Right atrium auricular region (tissue), 2 donors: ENCODE measurements at regions not wholly inside any gene's neighbourhood (a gene's known extent, or its start where the extent isn't known, plus 50 kb on each side); places are given as distances from the start of the nearest gene placed in this dataset.
"Not testable (repeated sequence)": the region's sequence is repeated elsewhere in the genome, so short reads cannot be mapped to it uniquely, and the experiment has no call there.

Source experiments
- DNase-seq: peaks from one replicate; pipeline ENCODE4 v3.0.0-alpha.2; 2019; ENCODE audit warnings: low spot score
- H3K27ac ChIP-seq, 2 donors: fragments of 200-600 bp; sonication (generic); 1 replicate in 1 of 2; 2 replicates in 1 of 2; pipeline ENCODE4 v1.5.1; 2016 to 2019
- H3K27me3 ChIP-seq, 2 donors: fragments of 200-600 bp; sonication (generic); one replicate each; pipeline versions ENCODE4 v1.5.1 to v1.6.0; 2017 to 2019
- H3K36me3 ChIP-seq: fragments of 200-600 bp; sonication (generic); one replicate; pipeline ENCODE4 v1.5.1; 2016
- H3K4me1 ChIP-seq, 2 donors: fragments of 200-600 bp; sonication (generic); one replicate each; pipeline versions ENCODE4 v1.5.1 to v1.6.0; 2017 to 2019
- H3K4me3 ChIP-seq, 2 donors: fragments of 200-600 bp; sonication (generic); 1 replicate in 1 of 2; 2 replicates in 1 of 2; pipeline ENCODE4 v1.5.1; 2017 to 2019; ENCODE audit warnings: mild to moderate bottlenecking in 1 of 2, moderate library complexity in 1 of 2
- H3K9me3 ChIP-seq, 2 donors: fragments of 200-600 bp; sonication (generic); one replicate each; pipeline ENCODE4 v1.5.1; 2019
- CTCF ChIP-seq, 2 donors: fragments of 200-600 bp; sonication (generic); IDR thresholded peaks; one replicate each; pipeline ENCODE4 v1.5.1; 2019; ENCODE audit warnings: antibody characterized with exemption in 2 of 2

- DNase-seq = no peak
- Histone ChIP-seq H3K36me3 (no peaks in the 10 kb centered on the region), H3K9me3 (no peaks in the 10 kb centered on the region), H3K4me3 (no peak overlapping the region), H3K27ac (no peak overlapping the region), H3K27me3 (no peaks in the 10 kb centered on the region), H3K4me1 (no peaks in the 10 kb centered on the region)
- TF ChIP-seq CTCF (IDR thresholded peaks at IDR 0.05) = no peak
Measured at GRCh38 chr2:131656816-131657633, 129.3 kb downstream of the CCDC74A start.

- Histone ChIP-seq H3K36me3 (no peaks in the 10 kb centered on the region), H3K27ac (no peak overlapping the region), H3K4me3 (no peak overlapping the region), H3K4me1 (no peaks in the 10 kb centered on the region), H3K27me3 (no peaks in the 10 kb centered on the region), H3K9me3 (no peaks in the 10 kb centered on the region)
- no peak for TF ChIP-seq CTCF (IDR thresholded peaks at IDR 0.05)
- DNase-seq = no peak
Measured at GRCh38 chr2:131657895-131658768, 130.4 kb downstream of the CCDC74A start.

- no peaks in the 10 kb centered on the region for H3K9me3 ChIP-seq
- DNase-seq = no peak
- no peak overlapping the region for H3K27ac ChIP-seq
- H3K4me3 ChIP-seq = no peak overlapping the region
- H3K36me3 ChIP-seq = no peaks in the 10 kb centered on the region
- H3K4me1 ChIP-seq = no peaks in the 10 kb centered on the region
- no peaks in the 10 kb centered on the region for H3K27me3 ChIP-seq
- TF ChIP-seq CTCF (IDR thresholded peaks at IDR 0.05) = no peak
Measured at GRCh38 chr2:131658769-131659131, 131.1 kb downstream of the CCDC74A start.

- H3K27me3 ChIP-seq = no peaks in the 10 kb centered on the region
- no peaks in the 10 kb centered on the region for H3K4me1 ChIP-seq
- DNase-seq = no peak
- no peak overlapping the region for H3K4me3 ChIP-seq
- no peak overlapping the region for H3K27ac ChIP-seq
- no peak for TF ChIP-seq CTCF (IDR thresholded peaks at IDR 0.05)
- H3K36me3 ChIP-seq = no peaks in the 10 kb centered on the region
- H3K9me3 ChIP-seq = no peaks in the 10 kb centered on the region
Measured at GRCh38 chr2:131659168-131659572, 131.5 kb downstream of the CCDC74A start.

- H3K27me3 ChIP-seq, H3K36me3 ChIP-seq, H3K4me3 ChIP-seq, H3K9me3 ChIP-seq, H3K4me1 ChIP-seq, H3K27ac ChIP-seq, DNase-seq: not testable (repeated sequence)
Measured at GRCh38 chr2:131661101-131661782, 133.6 kb downstream of the CCDC74A start.

- not testable (repeated sequence) for H3K4me1 ChIP-seq, H3K9me3 ChIP-seq, H3K27ac ChIP-seq, H3K4me3 ChIP-seq, H3K27me3 ChIP-seq, H3K36me3 ChIP-seq, DNase-seq
Measured at GRCh38 chr2:131661884-131662535, 134.3 kb downstream of the CCDC74A start.

GRCh38 chr2:131663501-131663900 is 135.8 kb downstream of the CCDC74A start:
- H3K4me3 ChIP-seq, H3K4me1 ChIP-seq, DNase-seq, H3K9me3 ChIP-seq, H3K27ac ChIP-seq, H3K36me3 ChIP-seq, H3K27me3 ChIP-seq: not testable (repeated sequence)

- H3K9me3 ChIP-seq, H3K27me3 ChIP-seq: not testable (repeated sequence)
Measured at GRCh38 chr2:131665716-131666115, 138.0 kb downstream of the CCDC74A start.

GRCh38 chr2:131668794-131669540 is 141.3 kb downstream of the CCDC74A start:
- DNase-seq, H3K9me3 ChIP-seq, H3K36me3 ChIP-seq, H3K27me3 ChIP-seq, H3K4me3 ChIP-seq: not testable (repeated sequence)
- Histone ChIP-seq H3K4me1 (peaks cover 0 to 19% of the 10 kb centered on the region in 2 donors), H3K27ac (peak overlapping the region in 1 of 2 donors; percentile 23)

More at GRCh38 chr2:131665716-131666115, 138.0 kb downstream of the CCDC74A start:
- DNase-seq, H3K27ac ChIP-seq, H3K36me3 ChIP-seq, H3K4me1 ChIP-seq, H3K4me3 ChIP-seq: not testable (repeated sequence)
